ENCODE measurements at regions not wholly inside any gene's neighbourhood (a gene's known extent, or its start where the extent isn't known, plus 50 kb on each side); places are given as distances from the start of the nearest gene placed in this dataset.

DNA sequence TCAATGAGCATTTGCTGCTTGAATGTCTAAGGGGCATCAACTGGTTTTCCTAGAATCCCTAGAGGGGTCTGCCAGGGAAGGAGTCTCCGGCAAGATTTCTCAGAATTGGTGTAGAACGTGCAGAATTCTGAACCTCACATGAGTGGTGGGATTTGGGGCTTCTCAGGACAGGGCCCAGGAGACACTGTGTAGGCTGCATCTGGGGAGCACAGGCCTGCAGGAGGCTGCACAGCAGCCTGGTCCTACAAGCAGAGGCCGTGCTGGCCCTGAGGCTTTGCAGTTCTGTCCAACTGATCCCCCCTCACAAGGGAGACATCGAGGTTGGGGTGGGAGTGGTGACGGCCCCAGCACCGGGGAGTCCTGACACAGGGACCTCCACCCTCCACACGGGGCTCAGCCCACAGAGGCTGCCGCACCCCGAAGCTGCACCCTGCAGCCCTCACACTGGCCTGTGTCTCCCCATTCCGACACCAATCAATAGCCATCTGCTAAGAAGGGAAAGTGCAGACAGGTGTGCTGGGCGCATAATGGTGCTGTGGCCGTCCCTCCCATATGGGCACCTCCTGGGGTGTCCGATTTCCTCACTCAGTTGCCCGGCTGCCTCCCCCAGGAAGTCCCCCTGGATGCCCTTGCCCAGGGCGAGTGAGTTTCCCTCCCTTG is 688.1 kb downstream of the BRD1 start:
- no peak for DNase-seq (ENCODE audit: low spot score)

- DNase-seq (ENCODE audit: low spot score) = no peak
Observed at GRCh38 chr22:49138250-49138790, 689.4 kb downstream of the BRD1 start.

DNA sequence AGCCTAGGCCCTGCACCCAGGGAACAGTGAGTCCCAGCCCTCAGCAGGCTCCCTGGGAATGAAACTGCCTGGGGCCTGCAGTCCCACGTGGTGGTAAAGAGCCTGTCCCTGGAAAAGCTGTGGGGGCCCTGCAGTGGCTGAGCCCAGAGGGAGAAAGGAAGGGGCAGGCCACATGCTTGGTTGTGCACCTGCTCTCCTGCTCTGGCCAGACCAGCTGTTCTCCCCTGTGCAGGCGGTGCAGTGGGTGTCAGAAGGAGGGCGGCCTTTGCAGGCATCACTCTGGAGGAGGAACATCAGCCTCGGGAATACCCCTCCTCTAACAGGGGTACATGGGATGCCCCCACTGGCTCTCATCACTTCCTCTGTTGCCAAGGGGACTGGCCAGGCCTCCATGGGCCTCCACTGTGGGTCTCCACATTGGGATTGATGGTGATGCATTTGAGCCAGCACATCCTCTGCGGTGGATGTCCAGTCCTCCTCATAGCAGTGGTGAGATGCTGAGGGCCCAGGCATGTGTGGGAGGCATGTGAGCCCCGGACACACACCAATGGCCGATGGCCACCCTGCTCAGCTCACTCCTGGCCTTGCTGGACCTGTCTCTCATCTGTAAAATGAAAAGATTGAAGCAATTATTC is 690.4 kb downstream of the BRD1 start:
- no peak for DNase-seq (ENCODE audit: low spot score)

DNA sequence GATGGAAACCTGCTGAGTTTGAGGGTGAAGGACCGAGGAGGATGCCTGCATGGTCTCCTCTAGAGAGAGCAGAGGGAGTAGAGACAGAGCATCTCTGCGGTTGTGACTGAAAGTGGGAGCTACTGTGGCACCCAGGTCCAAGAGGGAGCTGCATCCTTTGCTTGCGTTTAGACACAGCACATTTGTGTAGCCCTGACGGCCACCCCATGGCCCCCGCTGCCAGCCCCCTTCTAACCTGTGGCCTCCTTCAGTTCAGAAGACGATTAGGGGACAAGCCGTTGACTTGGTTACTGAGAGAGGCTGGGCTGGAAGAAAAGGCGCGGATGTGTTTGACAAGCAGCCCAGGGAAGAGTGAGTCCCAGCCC is 690.9 kb downstream of the BRD1 start:
- no peak for DNase-seq (ENCODE audit: low spot score)

GRCh38 chr22:49136041-49136815 is 691.4 kb downstream of the BRD1 start:
- DNase-seq (ENCODE audit: low spot score) = no peak

DNA sequence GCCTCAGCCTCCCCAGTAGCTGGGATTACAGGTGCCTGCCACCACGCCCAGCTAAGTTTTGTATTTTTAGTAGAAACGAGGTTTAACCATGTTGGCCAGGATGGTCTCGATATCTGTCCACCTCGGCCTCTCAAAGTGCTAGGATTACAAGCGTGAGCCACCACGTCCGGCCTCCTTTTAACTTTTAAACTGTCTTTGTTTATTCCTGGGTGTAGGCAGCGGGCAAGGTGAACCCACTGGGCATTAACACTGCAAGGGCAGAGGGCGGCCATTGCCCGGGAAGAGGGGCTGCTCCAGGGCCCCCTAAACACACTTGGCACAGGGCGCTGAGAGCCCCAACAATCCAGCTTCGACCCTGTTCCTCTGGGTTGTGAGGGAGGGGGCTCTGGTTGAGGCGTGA is 693.6 kb downstream of the BRD1 start:
- no peak for DNase-seq (ENCODE audit: low spot score)

- no peak for DNase-seq (ENCODE audit: low spot score)
Observed at GRCh38 chr22:49133541-49133940, 694.1 kb downstream of the BRD1 start.

GRCh38 chr22:49132009-49132408 is 695.7 kb downstream of the BRD1 start:
- no peak for DNase-seq (ENCODE audit: low spot score)

- DNase-seq (ENCODE audit: low spot score) = no peak
Observed at GRCh38 chr22:49129736-49130135, 697.9 kb downstream of the BRD1 start.

GRCh38 chr22:49128874-49129273 is 698.8 kb downstream of the BRD1 start:
- DNase-seq (ENCODE audit: low spot score) = no peak

DNA sequence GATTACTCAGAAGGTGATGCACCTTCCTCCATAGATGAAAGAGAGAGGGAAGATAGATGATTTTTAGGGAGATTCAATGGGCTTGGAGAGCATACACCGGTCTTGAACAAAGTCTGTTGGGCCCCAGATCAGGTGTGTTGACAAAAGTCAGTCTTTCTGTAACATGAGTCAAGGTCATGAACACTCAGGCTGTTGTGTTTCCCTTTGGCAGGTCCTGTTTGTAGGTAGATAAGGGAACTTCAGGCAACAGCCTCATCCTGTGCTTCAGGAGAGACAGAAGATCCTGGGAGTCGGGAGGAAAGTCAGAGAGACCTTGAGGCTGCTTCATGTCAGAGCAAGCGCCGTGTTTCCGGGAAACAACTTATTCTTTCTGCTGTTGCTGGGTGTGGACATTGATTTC is 703.1 kb downstream of the BRD1 start:
- no peak for DNase-seq (ENCODE audit: low spot score)

DNA sequence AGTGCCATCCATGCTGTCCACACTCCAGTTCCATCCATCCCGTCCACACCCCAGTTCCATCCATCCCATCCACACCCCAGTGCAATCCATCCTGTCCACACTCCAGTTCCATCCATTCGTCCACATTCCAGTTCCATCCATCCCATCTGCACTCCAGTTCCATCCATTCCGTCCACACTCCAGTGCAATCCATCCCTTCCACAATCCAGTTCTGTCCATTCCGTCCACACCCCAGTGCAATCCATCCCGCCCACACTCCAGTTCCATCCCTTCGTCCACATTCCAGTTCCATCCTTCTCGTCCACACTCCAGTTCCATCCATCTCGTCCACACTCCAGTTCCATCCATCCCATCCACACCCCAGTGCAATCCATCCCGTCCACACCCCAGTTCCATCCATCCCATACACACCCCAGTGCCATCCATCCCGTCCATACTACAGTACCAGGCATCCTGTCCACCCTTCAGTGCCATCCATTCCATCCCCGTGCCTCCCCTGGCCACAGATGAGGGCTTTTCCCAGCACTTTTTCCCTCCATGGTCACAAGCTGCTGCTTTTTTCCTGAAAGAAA is 704.0 kb downstream of the BRD1 start:
- DNase-seq (ENCODE audit: low spot score) = no peak

GRCh38 chr22:49119551-49119952 is 708.1 kb downstream of the BRD1 start:
- no peak for DNase-seq (ENCODE audit: low spot score)

DNA sequence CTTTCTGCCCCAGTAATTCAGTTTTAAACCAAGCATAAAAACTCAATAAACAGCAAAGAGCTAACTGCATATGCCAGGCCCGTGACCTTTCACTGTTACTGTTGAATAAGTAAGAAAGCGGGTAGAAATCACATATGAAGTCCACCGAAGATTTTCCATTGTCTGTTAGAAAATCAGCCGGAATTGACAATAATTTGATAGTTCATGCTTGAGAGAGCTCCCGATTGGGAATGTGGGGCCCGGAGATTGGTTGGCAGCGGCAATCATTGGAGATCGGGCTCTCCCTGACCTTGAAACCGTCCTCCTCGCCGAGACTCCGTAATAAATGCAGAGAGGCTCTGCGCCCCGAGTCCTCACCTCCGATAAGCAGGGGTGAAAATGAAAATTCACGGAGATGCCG is 709.6 kb downstream of the BRD1 start:
- DNase-seq (ENCODE audit: low spot score) = no peak

DNA sequence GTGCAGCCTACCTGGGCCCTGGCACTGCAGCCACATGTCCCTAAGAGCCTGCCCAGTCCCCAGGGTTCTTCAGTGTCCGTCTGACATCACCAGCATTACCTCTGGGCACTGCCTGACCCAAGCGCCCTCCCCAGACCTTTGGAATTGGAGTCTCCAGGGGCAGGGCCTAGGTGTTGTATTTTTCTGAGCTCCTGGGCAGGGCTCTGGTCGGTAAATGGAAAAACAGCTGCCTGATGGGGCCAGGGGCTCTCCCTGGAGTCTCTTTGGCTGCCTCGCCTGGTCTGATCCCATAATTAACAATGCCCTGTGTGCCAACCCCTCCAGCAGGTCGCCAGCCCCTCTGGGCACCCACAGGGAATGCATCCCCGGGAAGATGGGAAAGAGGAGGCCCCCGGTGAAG is 710.2 kb downstream of the BRD1 start:
- DNase-seq (ENCODE audit: low spot score) = no peak

DNA sequence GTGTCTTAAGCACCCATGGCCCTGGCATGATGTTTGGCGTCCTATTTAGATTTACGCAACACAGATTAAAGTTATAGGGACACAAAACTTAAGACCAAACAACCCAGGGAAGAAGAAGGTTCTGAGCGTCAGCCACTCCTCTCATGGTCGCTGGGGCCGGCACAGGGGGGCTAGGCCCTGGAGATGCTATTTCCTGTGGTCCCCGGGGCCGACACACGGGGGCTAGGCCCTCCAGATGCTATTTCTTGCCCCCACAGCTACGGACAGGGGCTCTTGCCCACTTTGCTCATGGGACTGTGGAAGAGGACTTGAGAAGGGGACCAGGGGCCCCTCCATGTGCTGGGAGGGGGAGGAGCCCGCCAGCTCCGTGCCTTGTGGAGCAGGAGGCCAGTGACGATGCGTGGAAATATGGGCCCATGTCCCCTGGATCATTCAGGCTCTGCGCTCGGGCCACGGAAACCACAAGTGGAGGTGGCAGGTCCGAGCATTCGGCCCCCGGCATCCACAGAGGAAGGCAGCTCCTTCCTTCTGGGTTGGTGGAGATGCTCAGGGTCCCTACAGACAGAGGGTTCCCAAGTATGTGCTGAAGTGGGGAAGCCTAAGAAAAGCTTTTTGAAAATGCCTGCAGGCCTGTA is 711.1 kb downstream of the BRD1 start:
- DNase-seq (ENCODE audit: low spot score) = no peak

DNA sequence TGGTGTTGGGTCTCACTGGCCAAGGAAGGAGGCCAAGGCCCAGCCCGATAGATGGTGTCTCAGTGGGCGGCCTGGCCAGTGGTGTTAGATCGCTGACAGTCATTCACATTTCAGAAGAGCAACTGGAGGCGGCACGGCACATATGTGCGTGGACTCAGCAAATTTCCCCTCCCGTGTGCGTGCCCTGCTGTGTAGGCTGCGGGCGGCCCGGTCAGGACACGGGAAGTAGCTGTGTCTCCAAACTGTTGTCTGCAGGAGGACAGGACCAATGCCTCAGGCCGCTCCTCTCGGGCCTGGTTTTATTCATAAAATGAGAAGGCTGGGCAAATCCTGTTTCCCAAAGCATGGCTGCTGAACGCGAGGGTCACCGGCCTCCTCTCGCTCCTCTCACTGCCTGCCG is 711.7 kb downstream of the BRD1 start:
- DNase-seq (ENCODE audit: low spot score) = no peak

DNA sequence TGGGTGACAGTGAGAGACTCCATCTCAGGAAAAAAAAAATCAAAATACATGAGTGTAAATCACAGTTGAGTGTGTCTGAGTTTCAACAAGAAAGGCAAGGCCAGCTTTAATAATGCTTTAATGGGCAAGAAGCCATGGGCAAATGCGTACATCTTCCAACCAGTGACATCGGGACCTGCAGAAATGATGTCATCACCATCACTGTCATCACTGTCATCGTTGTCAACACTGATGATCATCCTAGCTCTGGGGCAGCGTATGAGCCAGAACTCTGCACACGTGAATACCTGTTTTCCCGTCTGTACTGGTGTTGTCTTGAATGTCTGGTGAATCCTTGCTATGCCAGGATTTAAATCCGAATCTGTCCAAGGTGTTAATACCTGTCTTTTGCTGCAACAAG is 712.5 kb downstream of the BRD1 start:
- no peak for DNase-seq (ENCODE audit: low spot score)

- DNase-seq (ENCODE audit: low spot score) = no peak
Observed at GRCh38 chr22:49113758-49114157, 713.9 kb downstream of the BRD1 start.

GRCh38 chr22:49112661-49113626 is 714.7 kb downstream of the BRD1 start:
- no peak for DNase-seq (ENCODE audit: low spot score)

- DNase-seq (ENCODE audit: low spot score) = no peak
Observed at GRCh38 chr22:49112176-49112575, 715.5 kb downstream of the BRD1 start.

Measured in AG08396 (cell line).